ENCODE measurements at regions not wholly inside any gene's neighbourhood (a gene's known extent, or its start where the extent isn't known, plus 50 kb on each side); places are given as distances from the start of the nearest gene placed in this dataset.

- Histone ChIP-seq H3K9ac (ENCODE audit: low read depth in 1 of 2, low read length in 2 of 2) (no peak overlapping the region), H3K4me3 (ENCODE audit: low read depth in 1 of 3, low read length in 3 of 3) (no peak overlapping the region), H3K4me1 (ENCODE audit: control insufficient read depth in 4 of 4, insufficient read depth in 4 of 4, low read length in 3 of 4) (no peaks in the 10 kb centered on the region), H3K27me3 (ENCODE audit: control insufficient read depth in 4 of 4, insufficient read depth in 4 of 4, low read length in 3 of 4) (no peaks in the 10 kb centered on the region), H3K9me3 (ENCODE audit: control insufficient read depth in 4 of 4, low read length in 3 of 4) (no peaks in the 10 kb centered on the region), H3K36me3 (ENCODE audit: control insufficient read depth in 4 of 4, insufficient read depth in 3 of 4, low read depth in 1 of 4, low read length in 3 of 4) (no peaks in the 10 kb centered on the region), H3K27ac (ENCODE audit: low read depth in 1 of 2, low read length in 2 of 2) (no peak overlapping the region)
- TF ChIP-seq MAX (IDR thresholded peaks at IDR 0.05), result no peak
- no peak for TF ChIP-seq GABPA (IDR thresholded peaks at IDR 0.05 in 1 of 2, conservative IDR thresholded peaks at IDR 0.05 in 1 of 2)
- no peak for TF ChIP-seq NR2F2 (IDR thresholded peaks at IDR 0.05)
- no peak for TF ChIP-seq FOXA2 (IDR thresholded peaks at IDR 0.05)
- no peak for TF ChIP-seq HNF4G (IDR thresholded peaks at IDR 0.05)
- TF ChIP-seq JUND (IDR thresholded peaks at IDR 0.05), result no peak
- no peak for TF ChIP-seq RXRA (IDR thresholded peaks at IDR 0.05)
- TF ChIP-seq CTCF (IDR thresholded peaks at IDR 0.05; ENCODE audit: low read depth, low read length, missing input control), result no peak
- no peak for TF ChIP-seq ZBTB33 (IDR thresholded peaks at IDR 0.05)
- TF ChIP-seq HNF4A (conservative IDR thresholded peaks at IDR 0.05), result no peak
- TF ChIP-seq ATF3 (IDR thresholded peaks at IDR 0.05), result no peak
- no peak for TF ChIP-seq RAD21 (IDR thresholded peaks at IDR 0.05)
- TF ChIP-seq EGR1 (IDR thresholded peaks at IDR 0.05; ENCODE audit: low read depth in 2 of 2), result no peak
- TF ChIP-seq FOXA1 (IDR thresholded peaks at IDR 0.05), result no peak
- TF ChIP-seq YY1 (IDR thresholded peaks at IDR 0.05), result no peak
- TF ChIP-seq TAF1 (conservative IDR thresholded peaks at IDR 0.05), result no peak
- WGBS, result 95% methylated on average over 26 of the region's 26 CpGs
- DNase-seq (ENCODE audit: low spot score), result no peak
Observed at GRCh38 chr12:89919241-89919906, 210.7 kb upstream of the ATP2B1 start.

- no peaks in the 10 kb centered on the region for H3K36me3 ChIP-seq (ENCODE audit: control insufficient read depth in 4 of 4, insufficient read depth in 3 of 4, low read depth in 1 of 4, low read length in 3 of 4)
- DNase-seq (ENCODE audit: low spot score), result no peak
- no peaks in the 10 kb centered on the region for H3K9me3 ChIP-seq (ENCODE audit: control insufficient read depth in 4 of 4, low read length in 3 of 4)
- no peak overlapping the region for H3K27ac ChIP-seq (ENCODE audit: low read depth in 1 of 2, low read length in 2 of 2)
- no peaks in the 10 kb centered on the region for H3K4me1 ChIP-seq (ENCODE audit: control insufficient read depth in 4 of 4, insufficient read depth in 4 of 4, low read length in 3 of 4)
- H3K27me3 ChIP-seq (ENCODE audit: control insufficient read depth in 4 of 4, insufficient read depth in 4 of 4, low read length in 3 of 4), result no peaks in the 10 kb centered on the region
- TF ChIP-seq REST (IDR thresholded peaks at IDR 0.05) (no peak), HNF4G (IDR thresholded peaks at IDR 0.05) (no peak), NR2F2 (IDR thresholded peaks at IDR 0.05) (no peak), CTCF (IDR thresholded peaks at IDR 0.05; ENCODE audit: low read depth, low read length, missing input control) (no peak), SP1 (IDR thresholded peaks at IDR 0.05) (no peak), HNF4A (conservative IDR thresholded peaks at IDR 0.05) (no peak), TAF1 (conservative IDR thresholded peaks at IDR 0.05) (no peak), FOXA2 (IDR thresholded peaks at IDR 0.05) (no peak), RAD21 (IDR thresholded peaks at IDR 0.05) (no peak), MAX (IDR thresholded peaks at IDR 0.05) (no peak), EGR1 (IDR thresholded peaks at IDR 0.05; ENCODE audit: low read depth in 2 of 2) (no peak), GABPA (IDR thresholded peaks at IDR 0.05 in 1 of 2, conservative IDR thresholded peaks at IDR 0.05 in 1 of 2) (no peak), RXRA (IDR thresholded peaks at IDR 0.05) (no peak), FOXA1 (IDR thresholded peaks at IDR 0.05) (no peak)
- H3K4me3 ChIP-seq (ENCODE audit: low read depth in 1 of 3, low read length in 3 of 3), result no peak overlapping the region
- 49% methylated on average over 5 of the region's 5 CpGs for WGBS
- H3K9ac ChIP-seq (ENCODE audit: low read depth in 1 of 2, low read length in 2 of 2), result no peak overlapping the region
Observed at GRCh38 chr12:89918172-89918846, 209.7 kb upstream of the ATP2B1 start.
